ENCODE measurements at regions not wholly inside any gene's neighbourhood (a gene's known extent, or its start where the extent isn't known, plus 50 kb on each side); places are given as distances from the start of the nearest gene placed in this dataset.

DNA sequence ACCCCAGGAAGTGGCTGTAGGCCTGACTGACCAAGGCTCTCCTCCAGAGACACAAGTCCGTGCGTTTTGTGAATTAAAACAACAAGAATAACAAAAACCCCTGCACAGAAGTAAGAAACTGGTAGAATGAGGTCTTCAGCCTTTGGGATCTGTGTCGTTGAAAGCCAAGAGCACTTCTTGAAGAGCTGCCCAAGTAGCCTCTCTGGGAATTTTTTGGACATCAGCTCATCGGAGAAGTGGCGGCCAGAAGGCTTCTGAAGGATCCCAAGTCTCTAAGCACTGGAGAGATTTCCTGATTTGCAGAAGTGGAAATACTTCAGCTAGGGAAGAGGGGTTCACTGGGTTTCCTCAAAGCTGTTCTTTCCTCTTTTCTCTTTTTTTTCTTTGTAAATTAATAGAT, 100.4 kb upstream of the ZNF536 start:
- TF ChIP-seq POLR2A (IDR thresholded peaks at IDR 0.05), result no peak
- TF ChIP-seq, protein P1, sequence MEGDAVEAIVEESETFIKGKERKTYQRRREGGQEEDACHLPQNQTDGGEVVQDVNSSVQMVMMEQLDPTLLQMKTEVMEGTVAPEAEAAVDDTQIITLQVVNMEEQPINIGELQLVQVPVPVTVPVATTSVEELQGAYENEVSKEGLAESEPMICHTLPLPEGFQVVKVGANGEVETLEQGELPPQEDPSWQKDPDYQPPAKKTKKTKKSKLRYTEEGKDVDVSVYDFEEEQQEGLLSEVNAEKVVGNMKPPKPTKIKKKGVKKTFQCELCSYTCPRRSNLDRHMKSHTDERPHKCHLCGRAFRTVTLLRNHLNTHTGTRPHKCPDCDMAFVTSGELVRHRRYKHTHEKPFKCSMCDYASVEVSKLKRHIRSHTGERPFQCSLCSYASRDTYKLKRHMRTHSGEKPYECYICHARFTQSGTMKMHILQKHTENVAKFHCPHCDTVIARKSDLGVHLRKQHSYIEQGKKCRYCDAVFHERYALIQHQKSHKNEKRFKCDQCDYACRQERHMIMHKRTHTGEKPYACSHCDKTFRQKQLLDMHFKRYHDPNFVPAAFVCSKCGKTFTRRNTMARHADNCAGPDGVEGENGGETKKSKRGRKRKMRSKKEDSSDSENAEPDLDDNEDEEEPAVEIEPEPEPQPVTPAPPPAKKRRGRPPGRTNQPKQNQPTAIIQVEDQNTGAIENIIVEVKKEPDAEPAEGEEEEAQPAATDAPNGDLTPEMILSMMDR (IDR thresholded peaks at IDR 0.05), result no peak
- TF ChIP-seq EP300 (IDR thresholded peaks at IDR 0.05), result no peak
- no peak for TF ChIP-seq POLR2AphosphoS5 (IDR thresholded peaks at IDR 0.05)

Data from gastroesophageal sphincter (tissue), 3 donors.